Mesenchymal stem cell (in vitro differentiated cells and primary cell): ENCODE measurements at regions not wholly inside any gene's neighbourhood (a gene's known extent, or its start where the extent isn't known, plus 50 kb on each side); places are given as distances from the start of the nearest gene placed in this dataset.

ENCODE experiments used
- DNase-seq: peaks from one replicate; pipeline ENCODE4 v3.0.0-alpha.2; 2013
- H2AFZ ChIP-seq: one replicate; pipeline ENCODE4 v1.6.1; 2013; ENCODE audit warnings: low read depth, mild to moderate bottlenecking, control low read depth, inconsistent platforms, low read length, moderate library complexity
- H2AK5ac ChIP-seq: 2 replicates; pipeline ENCODE4 v1.6.1; 2013; ENCODE audit warnings: low read length, moderate library complexity, mild to moderate bottlenecking, inconsistent platforms; ENCODE audit not compliant: severe bottlenecking
- H2BK120ac ChIP-seq: one replicate; pipeline ENCODE4 v1.6.1; 2013; ENCODE audit warnings: low read depth, mild to moderate bottlenecking, inconsistent platforms, low read length, moderate library complexity
- H2BK12ac ChIP-seq, 2 experiments: one replicate each; pipeline ENCODE4 v1.6.1; 2013; ENCODE audit warnings: inconsistent platforms in 2 of 2, low read length in 2 of 2, mild to moderate bottlenecking in 2 of 2, moderate library complexity in 2 of 2, control low read depth in 1 of 2
- H2BK15ac ChIP-seq: one replicate; pipeline ENCODE4 v1.6.1; 2013; ENCODE audit warnings: mild to moderate bottlenecking, low read depth, inconsistent platforms; ENCODE audit not compliant: poor library complexity, severe bottlenecking
- H2BK5ac ChIP-seq: 2 replicates; pipeline ENCODE4 v1.6.1; 2013; ENCODE audit warnings: low read depth, mild to moderate bottlenecking, low read length, control low read depth, inconsistent platforms; ENCODE audit not compliant: poor library complexity, severe bottlenecking
- H3K14ac ChIP-seq, 2 experiments: one replicate each; pipeline ENCODE4 v1.6.1; 2013; ENCODE audit warnings: inconsistent platforms in 2 of 2, low read length in 2 of 2, control low read depth in 1 of 2, mild to moderate bottlenecking in 1 of 2, moderate library complexity in 1 of 2
- H3K18ac ChIP-seq, 2 experiments: one replicate each; pipeline ENCODE4 v1.6.1; 2013; ENCODE audit warnings: inconsistent platforms in 2 of 2, low read length in 2 of 2, control low read depth in 1 of 2, low read depth in 1 of 2, mild to moderate bottlenecking in 1 of 2
- H3K23ac ChIP-seq, 2 experiments: one replicate each; pipeline ENCODE4 v1.6.1; 2013; ENCODE audit warnings: inconsistent platforms in 2 of 2, low read length in 2 of 2, mild to moderate bottlenecking in 2 of 2, moderate library complexity in 2 of 2, control low read depth in 1 of 2
- H3K27ac ChIP-seq: 2 replicates; pipeline ENCODE4 v1.5.1; 2013; ENCODE audit warnings: mild to moderate bottlenecking, moderate library complexity, low read length, control low read depth, inconsistent platforms; ENCODE audit not compliant: poor library complexity, severe bottlenecking
- H3K27me3 ChIP-seq, 2 experiments: 2 replicates each; pipeline versions ENCODE4 v1.6.1 to v1.7.0; 2013; ENCODE audit warnings: low read length in 2 of 2, mild to moderate bottlenecking in 2 of 2, moderate library complexity in 2 of 2, control low read depth in 1 of 2, inconsistent platforms in 1 of 2; ENCODE audit not compliant: control insufficient read depth in 1 of 2, insufficient read depth in 1 of 2
- H3K36me3 ChIP-seq, 2 experiments: 2 replicates each; pipeline versions ENCODE4 v1.6.1 to v1.7.0; 2013; ENCODE audit warnings: low read length in 2 of 2, control low read depth in 1 of 2, inconsistent platforms in 1 of 2, low read depth in 1 of 2, mild to moderate bottlenecking in 1 of 2; ENCODE audit not compliant: insufficient read depth in 2 of 2, control insufficient read depth in 1 of 2
- H3K4ac ChIP-seq, 2 experiments: one replicate each; pipeline ENCODE4 v1.6.1; 2013; ENCODE audit warnings: inconsistent platforms in 2 of 2, low read length in 2 of 2, mild to moderate bottlenecking in 2 of 2, moderate library complexity in 2 of 2, control low read depth in 1 of 2, low read depth in 1 of 2
- H3K4me1 ChIP-seq: 2 replicates; pipeline ENCODE4 v1.6.1; 2013; ENCODE audit warnings: low read depth, low read length, control low read depth; ENCODE audit not compliant: control insufficient read depth, insufficient read depth
- H3K4me2 ChIP-seq: 2 replicates; pipeline ENCODE4 v1.6.1; 2013; ENCODE audit warnings: low read length, mild to moderate bottlenecking, inconsistent platforms; ENCODE audit not compliant: poor library complexity, severe bottlenecking
- H3K4me3 ChIP-seq, 2 experiments: 2 replicates each; pipeline versions ENCODE4 v1.5.1 to v1.7.0; 2013; ENCODE audit warnings: low read length in 2 of 2, mild to moderate bottlenecking in 2 of 2, control low read depth in 1 of 2, low read depth in 1 of 2; ENCODE audit not compliant: insufficient read depth in 1 of 2
- H3K79me1 ChIP-seq: replicated peaks from 2 replicates; pipeline ENCODE4 v1.6.1; 2013; ENCODE audit warnings: mild to moderate bottlenecking, control low read depth, low read length, inconsistent platforms; ENCODE audit not compliant: poor library complexity, severe bottlenecking
- H3K9ac ChIP-seq: 2 replicates; pipeline ENCODE4 v1.7.0; 2013; ENCODE audit warnings: mild to moderate bottlenecking, low read length, moderate library complexity
- H3K9me3 ChIP-seq: 2 replicates; pipeline ENCODE4 v1.7.0; 2013; ENCODE audit warnings: mild to moderate bottlenecking, low read length; ENCODE audit not compliant: control insufficient read depth
- H4K8ac ChIP-seq: one replicate; pipeline ENCODE4 v1.6.1; 2013; ENCODE audit warnings: inconsistent platforms, mild to moderate bottlenecking, low read length, moderate library complexity
- H4K91ac ChIP-seq: one replicate; pipeline ENCODE4 v1.6.1; 2013; ENCODE audit warnings: mild to moderate bottlenecking, low read length, inconsistent platforms
- WGBS: methylation state at CpG from one replicate; pipeline ENCODE4 v1.1.7; 2013; ENCODE audit warnings: mixed read lengths; 5-methylcytosine and 5-hydroxymethylcytosine counted together

DNA sequence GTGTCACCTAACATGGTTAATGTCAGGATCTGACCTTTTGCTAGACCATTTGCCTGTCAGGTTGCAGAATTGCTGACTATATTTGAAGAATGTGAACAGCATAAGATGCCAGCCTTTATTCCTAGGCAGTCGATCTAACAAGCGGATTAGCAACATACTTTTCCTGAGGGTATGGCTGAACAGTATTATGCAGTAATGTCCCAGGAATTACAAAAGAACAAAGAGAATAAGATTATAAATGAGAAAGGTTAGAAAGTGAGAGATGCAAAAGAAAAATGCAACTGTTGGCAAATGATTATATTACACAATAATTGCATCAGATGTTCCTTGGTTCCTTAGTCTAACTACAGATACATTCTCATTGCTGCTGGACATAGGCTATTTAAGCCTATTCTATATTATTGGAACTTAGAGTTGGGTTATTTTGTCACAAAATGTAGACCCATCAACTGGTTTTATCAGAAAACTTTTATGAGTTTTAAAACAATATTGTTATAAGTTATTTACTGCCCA, 647.1 kb upstream of the CRIM1 start:
- no peaks in the 10 kb centered on the region for H3K79me1 ChIP-seq
- no peak overlapping the region for H2BK15ac ChIP-seq
- no peak overlapping the region for H2BK120ac ChIP-seq
- H3K27ac ChIP-seq = no peak overlapping the region
- 100% methylated on average over 2 of the region's 2 CpGs for WGBS
- H3K4me3 ChIP-seq = no peak overlapping the region
- no peak overlapping the region for H2BK5ac ChIP-seq
- no peaks in the 10 kb centered on the region for H3K27me3 ChIP-seq
- H2AFZ ChIP-seq = no peak overlapping the region
- peak; percentile 6 for DNase-seq
- no peak overlapping the region for H2AK5ac ChIP-seq
- H3K4ac ChIP-seq = no peak overlapping the region
- H3K18ac ChIP-seq = no peak overlapping the region
- no peak overlapping the region for H2BK12ac ChIP-seq
- no peak overlapping the region for H4K8ac ChIP-seq
- no peaks in the 10 kb centered on the region for H3K9me3 ChIP-seq
- no peak overlapping the region for H3K14ac ChIP-seq
- no peaks in the 10 kb centered on the region for H3K4me1 ChIP-seq
- no peak overlapping the region for H4K91ac ChIP-seq
- H3K4me2 ChIP-seq = no peak overlapping the region
- no peak overlapping the region for H3K23ac ChIP-seq
- H3K36me3 ChIP-seq = no peaks in the 10 kb centered on the region
- no peak overlapping the region for H3K9ac ChIP-seq

- Histone ChIP-seq H2BK12ac (no peak overlapping the region), H3K14ac (no peak overlapping the region), H2BK5ac (no peak overlapping the region), H3K27ac (no peak overlapping the region), H4K91ac (no peak overlapping the region), H3K23ac (no peak overlapping the region), H2AFZ (no peak overlapping the region), H3K18ac (no peak overlapping the region), H3K4me2 (no peak overlapping the region), H2BK15ac (no peak overlapping the region), H3K4me1 (no peaks in the 10 kb centered on the region), H3K4me3 (no peak overlapping the region), H2AK5ac (no peak overlapping the region), H4K8ac (no peak overlapping the region), H3K9ac (no peak overlapping the region), H3K9me3 (no peaks in the 10 kb centered on the region), H2BK120ac (no peak overlapping the region), H3K79me1 (no peaks in the 10 kb centered on the region), H3K27me3 (no peaks in the 10 kb centered on the region), H3K4ac (no peak overlapping the region), H3K36me3 (no peaks in the 10 kb centered on the region)
- WGBS = 79% methylated on average over 2 of the region's 4 CpGs
- DNase-seq = no peak
Observed at GRCh38 chr2:35688309-35688708, 667.3 kb upstream of the CRIM1 start.

DNA sequence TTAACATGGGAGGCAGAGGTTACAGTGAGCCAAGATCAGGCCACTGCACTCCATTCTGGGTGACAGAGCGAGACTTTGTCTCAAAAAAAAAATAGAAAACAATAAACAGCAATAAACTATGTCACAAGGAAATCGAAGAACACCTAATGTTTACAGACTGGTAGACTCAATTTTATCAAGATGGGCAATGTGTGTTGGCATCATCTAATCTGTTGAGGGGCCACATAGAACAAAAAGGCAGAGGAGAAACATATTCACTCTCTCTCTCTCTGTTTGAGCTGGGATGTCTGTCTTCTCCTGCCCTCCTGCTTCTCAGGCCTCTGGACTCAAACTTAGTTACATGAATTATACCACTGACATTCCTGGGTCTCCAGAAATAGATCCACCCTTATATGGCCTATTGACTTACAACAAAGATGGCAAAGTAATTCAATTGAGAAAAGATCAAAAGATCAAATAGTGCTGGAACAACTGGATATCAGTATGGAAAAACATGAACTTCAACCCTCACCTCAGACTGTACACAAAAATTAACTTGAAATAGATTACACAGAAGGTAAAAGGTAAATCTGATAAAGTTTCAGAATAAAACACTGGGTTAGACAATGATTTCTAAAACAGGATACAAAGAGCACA, 703.8 kb upstream of the CRIM1 start:
- no peak overlapping the region for H2BK12ac ChIP-seq
- H3K36me3 ChIP-seq = no peaks in the 10 kb centered on the region
- no peak overlapping the region for H3K9ac ChIP-seq
- no peak overlapping the region for H3K18ac ChIP-seq
- H2AFZ ChIP-seq = no peak overlapping the region
- H3K14ac ChIP-seq = no peak overlapping the region
- no peak overlapping the region for H4K8ac ChIP-seq
- peaks cover 4% of the 10 kb centered on the region for H3K9me3 ChIP-seq
- H3K4ac ChIP-seq = no peak overlapping the region
- H2BK15ac ChIP-seq = no peak overlapping the region
- no peaks in the 10 kb centered on the region for H3K79me1 ChIP-seq
- DNase-seq = no peak
- no peak overlapping the region for H3K4me2 ChIP-seq
- H3K23ac ChIP-seq = no peak overlapping the region
- no peak overlapping the region for H2BK120ac ChIP-seq
- H3K4me3 ChIP-seq = no peak overlapping the region
- no peak overlapping the region for H2AK5ac ChIP-seq
- no peak overlapping the region for H2BK5ac ChIP-seq
- H3K27me3 ChIP-seq = no peaks in the 10 kb centered on the region
- H3K4me1 ChIP-seq = no peaks in the 10 kb centered on the region
- no peak overlapping the region for H3K27ac ChIP-seq
- H4K91ac ChIP-seq = no peak overlapping the region
- no CpG with 5 or more reads among the region's 2 CpGs for WGBS

DNA sequence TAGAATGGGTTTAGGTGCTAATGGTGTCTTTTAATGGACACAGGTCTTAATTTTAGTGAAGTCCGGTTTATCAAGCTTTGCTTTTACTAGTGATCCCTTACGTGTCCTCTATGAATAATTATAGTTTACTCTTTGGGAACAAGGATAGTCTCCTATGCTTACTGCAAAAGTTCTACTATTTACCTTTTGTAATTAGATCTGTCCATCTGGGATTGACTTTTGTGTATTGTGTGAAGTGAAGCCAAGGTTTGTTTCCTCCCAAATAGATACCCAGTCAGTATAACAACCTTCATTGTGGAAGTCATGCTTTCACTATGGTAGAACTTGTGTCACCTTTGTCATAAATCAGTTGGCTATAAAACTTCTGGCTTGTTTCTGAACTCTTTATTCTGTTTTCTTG, 740.9 kb upstream of the CRIM1 start:
- H3K27me3 ChIP-seq = no peaks in the 10 kb centered on the region
- H3K9me3 ChIP-seq = no peaks in the 10 kb centered on the region
- H2AFZ ChIP-seq = no peak overlapping the region
- no peaks in the 10 kb centered on the region for H3K79me1 ChIP-seq
- no peak overlapping the region for H2AK5ac ChIP-seq
- H2BK12ac ChIP-seq = no peak overlapping the region
- no peak overlapping the region for H3K23ac ChIP-seq
- H3K9ac ChIP-seq = no peak overlapping the region
- no peak overlapping the region for H3K27ac ChIP-seq
- no peak overlapping the region for H4K8ac ChIP-seq
- H4K91ac ChIP-seq = no peak overlapping the region
- no peaks in the 10 kb centered on the region for H3K36me3 ChIP-seq
- no peak overlapping the region for H3K4me2 ChIP-seq
- no peaks in the 10 kb centered on the region for H3K4me1 ChIP-seq
- H2BK120ac ChIP-seq = no peak overlapping the region
- H3K4me3 ChIP-seq = no peak overlapping the region
- no peak overlapping the region for H3K4ac ChIP-seq
- DNase-seq = no peak
- 100% methylated on average over 1 of the region's 2 CpGs for WGBS
- H3K14ac ChIP-seq = no peak overlapping the region
- H2BK15ac ChIP-seq = no peak overlapping the region
- H2BK5ac ChIP-seq = no peak overlapping the region
- H3K18ac ChIP-seq = no peak overlapping the region
